COLO829 (cell line): ENCODE measurements at regions not wholly inside any gene's neighbourhood (a gene's known extent, or its start where the extent isn't known, plus 50 kb on each side); places are given as distances from the start of the nearest gene placed in this dataset.
"Not testable (repeated sequence)": the region's sequence is repeated elsewhere in the genome, so short reads cannot be mapped to it uniquely, and the experiment has no call there.

Source experiments
- DNase-seq: peaks from one replicate; pipeline ENCODE4 v3.0.0; 2012; ENCODE audit warnings: low spot score

DNA sequence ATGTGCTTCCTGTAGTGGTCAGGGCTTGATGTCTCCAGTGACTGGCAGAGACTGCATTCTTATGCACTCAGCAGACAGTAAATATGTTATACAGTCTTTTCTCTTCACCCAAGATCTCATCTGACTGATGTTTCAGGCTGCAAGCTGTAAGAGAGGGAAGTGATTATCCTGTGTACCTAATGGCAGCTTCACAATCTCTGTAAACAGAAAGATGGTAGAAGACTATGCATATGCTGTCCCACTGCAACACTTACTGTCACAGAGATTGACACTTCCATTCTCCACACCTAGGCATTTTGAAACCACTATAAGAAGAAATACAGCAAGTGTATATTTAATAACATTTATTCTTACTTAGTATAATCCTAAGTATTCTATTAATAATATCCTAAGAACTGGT lies 97.6 kb upstream of the ANXA1 start:
- DNase-seq: no peak

DNA sequence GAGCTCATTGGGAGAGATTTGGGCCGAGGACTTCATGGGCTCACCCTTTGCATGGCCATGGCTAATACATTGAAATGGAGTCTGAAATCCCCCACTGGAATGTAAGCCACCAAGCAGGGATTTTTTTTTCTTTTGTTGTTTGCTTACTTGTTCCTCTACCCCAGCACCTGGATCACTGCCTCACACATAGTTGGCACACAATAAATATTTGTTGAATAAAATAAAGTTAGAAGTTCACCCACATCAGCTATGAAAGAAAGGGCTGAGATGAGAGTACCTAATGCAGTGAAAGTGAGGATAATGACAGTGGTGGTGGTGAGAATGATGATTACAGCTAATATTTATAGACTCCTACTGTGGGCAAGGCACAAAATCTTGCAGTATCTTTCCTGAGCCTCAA lies 98.1 kb upstream of the ANXA1 start:
- no peak for DNase-seq

DNA sequence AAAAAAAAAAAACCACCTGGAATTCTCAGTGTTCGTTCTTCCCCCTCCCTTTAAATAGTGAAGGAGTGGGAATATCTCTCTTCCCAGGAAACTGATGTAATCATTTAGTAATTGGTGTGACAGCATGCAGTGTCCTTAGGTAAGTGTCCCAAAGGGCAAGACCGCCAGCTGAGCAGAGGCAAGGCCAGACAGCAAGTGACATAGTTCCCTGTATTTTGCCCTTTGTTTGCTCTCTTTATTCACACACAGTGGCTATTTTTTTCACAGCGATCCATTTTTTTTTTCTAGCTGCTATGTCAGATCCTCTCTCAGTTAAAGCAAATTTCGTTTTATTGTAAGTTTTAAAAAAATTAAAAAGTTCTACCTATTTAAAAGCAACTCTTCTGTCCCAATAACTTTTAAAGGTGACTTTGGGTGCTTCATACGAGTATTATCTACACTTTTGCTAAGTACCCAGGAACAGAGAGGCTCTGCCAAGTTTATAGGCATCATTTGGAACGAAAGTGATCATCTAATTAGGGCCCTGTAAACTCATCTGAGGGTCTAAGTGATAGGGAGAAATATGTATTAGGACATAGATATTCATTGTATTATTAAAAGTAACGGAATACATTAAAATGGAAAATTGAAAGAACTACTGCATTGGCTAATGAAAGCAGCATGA lies 98.2 kb upstream of the ALDH1A1 start:
- DNase-seq: no peak

GRCh38 chr9:73050065-73050816 lies 97.4 kb upstream of the ALDH1A1 start:
- no peak for DNase-seq

DNA sequence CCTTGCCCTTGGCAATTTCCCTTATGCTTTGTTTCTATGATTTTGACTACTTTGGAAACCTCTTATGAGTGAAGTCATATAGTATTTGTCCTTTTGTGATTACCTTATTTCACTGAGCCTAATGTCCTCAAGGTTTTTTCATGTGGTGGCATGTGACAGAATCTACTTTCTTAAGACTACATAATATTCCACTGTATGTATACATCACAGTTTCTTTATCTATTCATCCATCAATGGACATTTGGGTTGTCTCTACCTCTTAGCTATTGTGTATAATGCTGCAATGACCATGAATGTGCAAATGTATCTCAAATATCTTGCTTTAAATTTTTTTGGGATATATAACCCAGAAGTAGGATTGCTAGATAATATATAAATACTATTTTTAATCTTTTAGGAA lies 96.4 kb upstream of the ALDH1A1 start:
- DNase-seq: no peak

DNA sequence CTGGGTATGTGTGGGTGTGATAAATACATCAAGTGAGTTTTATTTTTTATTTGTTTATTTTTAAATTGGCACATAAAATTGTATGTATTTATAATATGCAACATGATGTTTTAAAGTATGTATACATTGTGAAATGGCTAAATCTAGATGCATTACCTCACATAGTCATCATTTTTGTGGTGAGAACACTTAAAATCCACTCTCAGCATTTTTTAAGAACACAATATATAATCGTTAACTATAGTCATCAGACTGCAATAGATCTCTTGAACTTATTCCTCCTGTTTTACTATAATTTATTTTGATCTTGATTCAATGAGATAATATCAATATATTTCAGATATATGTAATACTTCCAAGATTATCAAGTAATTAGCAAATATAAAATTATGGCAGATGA lies 93.9 kb upstream of the ALDH1A1 start:
- DNase-seq: no peak

DNA sequence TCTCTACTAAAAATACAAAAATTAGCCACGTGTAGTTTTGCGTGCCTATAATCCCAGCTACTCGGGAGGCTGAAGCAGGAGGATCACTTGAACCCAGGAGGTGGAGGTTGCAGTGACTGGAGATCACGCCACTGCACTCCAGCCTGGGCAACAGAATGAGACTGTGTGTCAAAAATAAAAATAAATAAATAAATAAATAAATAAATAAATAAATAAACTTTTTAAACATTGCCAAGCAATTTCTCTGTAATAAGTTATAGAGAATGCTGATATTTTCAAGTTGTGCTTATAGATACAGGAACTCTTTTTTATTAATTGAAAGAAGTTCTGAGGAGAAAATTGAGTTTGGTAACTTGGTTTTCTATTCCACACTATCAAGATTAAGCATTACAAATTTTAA lies 91.9 kb upstream of the ALDH1A1 start:
- not testable (repeated sequence) for DNase-seq

DNA sequence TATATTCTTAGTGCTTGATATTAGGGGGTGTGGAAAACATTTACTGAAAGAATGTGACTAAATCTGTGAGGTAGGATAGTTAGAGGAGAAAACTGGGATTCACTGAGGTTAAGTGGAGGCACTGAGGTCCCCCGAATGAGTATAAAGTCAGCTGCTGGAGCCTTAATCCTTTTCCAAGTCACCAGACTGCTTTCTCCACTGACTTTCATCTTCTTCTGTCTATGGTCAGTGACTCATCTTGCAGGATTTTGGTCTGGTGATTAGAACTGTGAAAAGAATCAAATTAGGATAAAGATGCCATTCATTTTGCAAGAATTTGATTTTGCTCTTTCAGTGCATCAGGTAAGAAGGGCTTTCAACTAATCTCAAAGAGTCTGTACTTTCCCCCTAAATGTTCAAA lies 89.3 kb upstream of the ALDH1A1 start:
- DNase-seq: peak; percentile 92

GRCh38 chr9:73039271-73040263 lies 86.7 kb upstream of the ALDH1A1 start:
- no peak for DNase-seq

DNA sequence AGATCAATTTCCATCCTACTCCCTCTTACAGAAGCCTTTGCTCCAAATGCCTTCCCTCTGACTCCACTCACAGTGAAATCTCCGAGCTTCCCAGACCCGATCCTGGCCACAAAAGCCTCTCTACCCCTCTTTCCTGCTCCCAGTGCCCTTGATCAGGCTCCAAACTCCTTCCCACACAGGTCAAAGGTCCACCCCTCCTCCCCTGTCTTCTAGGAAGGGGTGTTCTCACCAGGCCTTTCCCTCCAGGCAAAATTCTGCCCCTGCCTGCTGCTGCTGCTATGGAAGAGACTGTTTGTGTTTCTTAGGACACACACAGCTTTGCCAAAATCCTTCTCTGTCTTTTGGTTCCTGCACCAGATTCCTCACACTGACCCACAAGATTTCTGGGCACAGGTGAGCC lies 85.8 kb upstream of the ALDH1A1 start:
- no peak for DNase-seq

DNA sequence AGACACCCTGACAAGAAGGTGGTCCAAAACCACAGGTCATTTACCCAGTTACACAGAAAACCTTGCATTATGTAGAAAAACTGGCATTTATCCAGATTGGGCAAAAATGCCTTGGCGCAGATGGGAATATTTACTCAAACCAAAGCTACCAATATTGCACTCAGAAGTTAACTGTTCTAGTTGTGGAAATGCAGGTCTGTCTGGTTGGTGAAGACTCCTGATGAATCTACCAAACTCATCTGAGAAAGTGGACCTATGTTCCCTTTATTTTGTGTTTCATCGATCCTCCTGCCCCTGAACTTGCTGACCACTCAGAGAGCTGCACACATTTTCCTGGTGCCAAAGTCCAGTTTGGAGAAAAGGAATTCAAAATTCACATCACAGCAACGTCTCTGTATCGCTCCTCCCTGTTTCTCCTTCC lies 85.2 kb upstream of the ALDH1A1 start:
- DNase-seq: no peak

- DNase-seq: no peak
Measured at GRCh38 chr9:73037613-73038012, 84.8 kb upstream of the ALDH1A1 start.

- DNase-seq: no peak
Measured at GRCh38 chr9:73034962-73035361, 82.1 kb upstream of the ALDH1A1 start.

DNA sequence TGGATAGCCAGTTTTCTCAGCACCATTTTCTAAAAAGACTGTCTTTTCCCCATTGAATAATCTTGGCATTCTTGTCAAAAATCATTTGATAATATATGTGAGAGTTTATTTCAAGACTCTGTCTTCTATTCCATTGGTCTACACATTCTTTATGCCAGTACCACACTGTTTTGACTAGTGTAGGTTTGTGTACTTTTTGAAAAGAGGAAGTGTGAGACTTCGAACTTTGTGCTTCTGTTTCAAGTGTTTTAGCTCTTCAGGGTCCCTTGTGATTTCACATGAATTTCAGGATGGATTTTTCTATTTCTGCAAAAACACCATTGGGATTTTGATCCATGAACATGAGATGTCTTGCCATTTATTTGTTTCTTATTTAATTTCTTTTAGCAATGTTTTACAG lies 78.5 kb upstream of the ALDH1A1 start:
- no peak for DNase-seq

DNA sequence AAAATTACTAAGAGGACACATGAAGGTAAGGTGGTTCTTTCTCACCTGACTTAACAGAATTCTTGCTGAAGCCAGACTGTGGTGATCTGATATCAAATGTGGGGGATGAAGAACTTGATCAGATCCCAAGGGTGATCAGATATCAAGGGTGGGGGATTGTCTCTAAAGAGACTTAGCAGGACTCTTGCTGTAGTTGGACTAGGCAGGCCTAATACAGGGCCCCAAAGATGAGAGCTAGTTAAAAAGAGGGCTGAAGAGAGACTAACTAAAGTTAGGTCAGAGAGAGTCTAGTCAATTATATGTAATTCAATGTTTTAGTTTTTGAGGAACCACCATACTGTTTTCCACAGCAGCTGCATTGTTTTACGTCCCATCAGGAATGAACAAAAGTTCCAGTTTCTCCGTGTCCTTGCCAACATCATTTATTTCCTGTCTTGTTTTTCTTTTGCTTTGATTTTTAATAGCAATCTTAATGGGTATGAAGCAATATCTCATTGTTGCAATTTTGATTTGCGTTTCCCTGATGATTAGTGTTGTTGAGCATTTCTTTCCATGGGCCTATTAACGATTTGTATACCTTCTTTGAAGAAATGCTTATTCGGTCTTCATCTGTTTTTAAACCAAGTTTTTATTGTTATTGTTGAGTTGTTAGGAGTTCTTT lies 77.6 kb upstream of the ALDH1A1 start:
- no peak for DNase-seq

DNA sequence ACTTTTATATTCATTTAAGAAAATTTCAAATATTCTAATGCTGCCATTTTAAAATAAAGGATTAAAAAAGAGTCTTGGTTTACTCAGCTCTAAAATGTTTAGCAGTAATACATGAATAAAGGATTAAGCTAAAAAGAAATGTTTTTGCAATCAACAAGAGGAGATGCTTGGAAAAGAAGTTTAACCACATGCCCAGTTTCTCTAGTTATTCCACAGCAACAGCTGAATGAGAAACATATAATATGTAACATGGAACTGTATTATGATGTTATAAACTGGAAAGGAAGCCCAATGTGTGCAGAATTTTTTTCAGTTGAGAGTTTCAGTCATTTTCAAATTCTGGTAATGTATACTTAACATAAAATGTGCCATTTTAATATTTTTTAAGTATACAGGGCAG lies 76.5 kb upstream of the ALDH1A1 start:
- DNase-seq: no peak

DNA sequence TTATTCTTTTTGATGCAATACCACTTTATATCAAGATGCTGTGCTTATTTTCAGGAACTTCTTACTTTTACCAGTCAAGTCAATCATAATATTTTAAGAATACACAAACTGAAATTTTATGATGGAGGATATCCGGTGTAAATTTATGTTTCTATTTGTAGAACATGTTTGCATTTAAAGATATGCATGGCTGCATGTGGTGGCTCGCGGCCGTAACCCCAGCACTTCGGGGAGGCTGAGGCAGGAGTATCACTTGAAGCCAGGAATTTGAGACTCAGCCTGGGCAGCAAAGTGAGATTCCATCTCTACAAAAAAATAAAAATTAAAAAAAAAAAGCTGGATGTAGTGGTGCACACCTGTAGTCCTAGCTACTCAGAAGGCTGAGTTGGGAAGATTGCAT lies 73.5 kb upstream of the ALDH1A1 start:
- no peak for DNase-seq

- no peak for DNase-seq
Measured at GRCh38 chr9:73024601-73025034, 71.8 kb upstream of the ALDH1A1 start.

DNA sequence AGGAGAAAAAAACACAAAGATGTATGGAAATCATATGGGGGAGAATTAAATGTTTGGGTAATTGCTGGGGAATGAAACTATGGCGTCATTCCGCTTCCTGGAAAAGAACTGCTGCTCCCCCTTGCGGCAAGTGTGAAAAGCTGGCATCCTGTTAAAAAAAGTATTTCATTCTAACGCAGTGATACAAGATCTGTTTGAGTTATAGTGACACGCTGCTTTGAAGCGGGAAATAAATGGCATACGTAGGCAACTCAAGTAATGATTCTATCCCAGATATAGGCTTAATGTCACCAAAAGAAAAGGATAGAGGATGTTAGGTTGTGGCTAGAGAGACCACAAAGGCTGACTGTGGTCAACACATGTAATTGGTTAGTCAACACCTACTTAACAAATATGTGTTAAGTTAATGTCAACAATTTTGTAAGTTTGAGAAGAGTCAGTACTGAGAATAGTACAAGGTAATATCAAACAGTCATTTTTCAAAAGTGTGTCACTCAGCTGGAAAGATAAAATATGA lies 70.2 kb upstream of the ALDH1A1 start:
- peak; percentile 83 for DNase-seq

GRCh38 chr9:73022353-73022752 lies 69.5 kb upstream of the ALDH1A1 start:
- DNase-seq: no peak

GRCh38 chr9:73020877-73021276 lies 68.0 kb upstream of the ALDH1A1 start:
- DNase-seq: no peak

- no peak for DNase-seq
Measured at GRCh38 chr9:73014011-73014410, 61.2 kb upstream of the ALDH1A1 start.
